ENCODE measurements at regions not wholly inside any gene's neighbourhood (a gene's known extent, or its start where the extent isn't known, plus 50 kb on each side); places are given as distances from the start of the nearest gene placed in this dataset.
A peak's percentile ranks its signal among the peaks of the same experiment; 100 is the strongest.
"Not testable (repeated sequence)": the region's sequence is repeated elsewhere in the genome, so short reads cannot be mapped to it uniquely, and the experiment has no call there.

- DNase-seq (ENCODE audit: extremely low spot score, insufficient read length, low read depth) (no peak), FAIRE-seq (no peak)
Measured at GRCh38 chrX:126489116-126489695, 63.4 kb downstream of the DCAF12L1 start.

DNA sequence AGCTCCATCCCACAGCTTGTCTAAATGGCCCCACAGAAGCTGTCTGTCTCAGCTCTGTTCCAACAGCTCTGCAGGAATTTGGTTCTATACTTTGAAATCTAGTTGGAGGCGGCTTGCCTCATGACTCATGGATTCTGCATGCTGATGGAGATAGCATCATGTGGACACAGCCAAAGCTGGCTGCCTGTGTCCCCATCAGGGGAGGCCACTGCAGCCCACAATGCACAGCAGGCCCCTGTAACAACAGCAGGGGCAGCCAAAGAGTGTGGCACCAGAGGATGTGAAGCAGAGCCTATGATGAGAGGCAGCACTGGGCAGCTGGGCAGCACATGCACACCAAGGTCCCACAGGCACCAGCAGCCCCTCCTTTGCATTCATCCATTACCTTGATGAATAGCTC, 67.2 kb downstream of the DCAF12L1 start:
- FAIRE-seq, result no peak
- DNase-seq (ENCODE audit: extremely low spot score, insufficient read length, low read depth), result no peak

DNA sequence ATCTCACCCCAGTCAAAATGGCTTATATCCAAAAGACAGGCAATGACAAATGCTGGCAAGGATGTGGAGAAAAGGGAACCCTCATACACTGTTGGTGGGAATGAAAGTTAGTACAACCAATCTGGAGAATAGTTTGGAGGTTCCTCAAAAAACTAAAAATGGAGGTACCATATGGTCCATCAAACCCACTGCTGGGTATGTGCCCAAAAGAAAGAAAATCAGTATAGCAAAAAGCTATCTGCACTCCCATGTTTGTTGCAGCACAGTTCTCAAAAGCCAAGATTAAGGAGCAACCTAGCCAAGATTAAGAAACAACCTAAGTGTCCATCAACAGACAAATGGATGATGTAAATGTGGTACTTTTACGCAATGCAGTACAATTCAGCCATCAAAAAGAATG, 70.7 kb downstream of the DCAF12L1 start:
- DNase-seq (ENCODE audit: extremely low spot score, insufficient read length, low read depth), result no peak
- FAIRE-seq, result no peak

- peak; percentile 44 for FAIRE-seq
- DNase-seq (ENCODE audit: extremely low spot score, insufficient read length, low read depth), result not testable (repeated sequence)
Measured at GRCh38 chrX:126459896-126460826, 92.5 kb downstream of the DCAF12L1 start.

GRCh38 chrX:126456136-126456535, 96.5 kb downstream of the DCAF12L1 start:
- no peak for FAIRE-seq
- no peak for DNase-seq (ENCODE audit: extremely low spot score, insufficient read length, low read depth)

DNA sequence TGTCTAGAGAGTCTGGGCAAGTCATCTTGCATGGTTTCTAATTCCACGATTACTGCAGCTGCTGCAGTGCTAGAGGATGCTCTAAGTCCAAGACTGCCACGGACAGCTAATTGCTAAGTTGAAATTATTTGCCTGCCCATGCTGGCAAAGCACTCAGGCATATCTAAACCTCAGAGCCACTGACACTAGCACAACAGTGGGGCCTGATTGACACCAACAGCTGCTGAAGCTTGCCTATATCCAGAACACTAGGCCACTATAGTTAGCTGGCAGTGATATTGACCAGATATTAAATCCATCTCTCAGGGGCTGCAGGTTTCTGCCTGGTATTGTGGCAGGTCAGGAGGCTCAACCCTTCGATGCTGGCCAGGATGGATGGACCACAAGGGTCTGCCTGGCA, 103.9 kb downstream of the DCAF12L1 start:
- DNase-seq (ENCODE audit: extremely low spot score, insufficient read length, low read depth) (no peak), FAIRE-seq (no peak)
